SK-N-SH (cell line): ENCODE measurements at regions not wholly inside any gene's neighbourhood (a gene's known extent, or its start where the extent isn't known, plus 50 kb on each side); places are given as distances from the start of the nearest gene placed in this dataset.

ENCODE experiments used
- CTCF ChIP-seq: fragments of 200-600 bp; sonication (generic); IDR thresholded peaks from 2 replicates; pipeline ENCODE4 v1.6.1; 2017; ENCODE audit warnings: antibody characterized with exemption, mild to moderate bottlenecking, moderate library complexity
- FOXM1 ChIP-seq: IDR thresholded peaks from 2 replicates; pipeline ENCODE4 v1.4.0; 2012; ENCODE audit warnings: low read depth, mild to moderate bottlenecking
- JUND ChIP-seq: IDR thresholded peaks from 2 replicates; pipeline ENCODE4 v1.4.0; 2012
- PBX3 ChIP-seq: IDR thresholded peaks from 2 replicates; pipeline ENCODE4; 2012
- POLR2AphosphoS5 ChIP-seq: IDR thresholded peaks from 2 replicates; pipeline ENCODE4 v1.6.1; 2012; ENCODE audit warnings: low read depth, low read length
- RAD21 ChIP-seq: IDR thresholded peaks from 2 replicates; pipeline ENCODE4 v1.6.1; 2012; ENCODE audit warnings: mild to moderate bottlenecking, low read length
- RCOR1 ChIP-seq: fragments of 150-350 bp; IDR thresholded peaks from 2 replicates; pipeline ENCODE4 v1.6.1; 2017; ENCODE audit warnings: antibody characterized with exemption, low read length

GRCh38 chr1:100661176-100661575, 58.4 kb upstream of the VCAM1 start:
- TF ChIP-seq RAD21: no peak
- no peak for TF ChIP-seq CTCF
- no peak for TF ChIP-seq POLR2AphosphoS5
- TF ChIP-seq FOXM1: no peak
- TF ChIP-seq PBX3: no peak
- TF ChIP-seq RCOR1: no peak
- no peak for TF ChIP-seq JUND
